ENCODE measurements at regions not wholly inside any gene's neighbourhood (a gene's known extent, or its start where the extent isn't known, plus 50 kb on each side); places are given as distances from the start of the nearest gene placed in this dataset.

DNA sequence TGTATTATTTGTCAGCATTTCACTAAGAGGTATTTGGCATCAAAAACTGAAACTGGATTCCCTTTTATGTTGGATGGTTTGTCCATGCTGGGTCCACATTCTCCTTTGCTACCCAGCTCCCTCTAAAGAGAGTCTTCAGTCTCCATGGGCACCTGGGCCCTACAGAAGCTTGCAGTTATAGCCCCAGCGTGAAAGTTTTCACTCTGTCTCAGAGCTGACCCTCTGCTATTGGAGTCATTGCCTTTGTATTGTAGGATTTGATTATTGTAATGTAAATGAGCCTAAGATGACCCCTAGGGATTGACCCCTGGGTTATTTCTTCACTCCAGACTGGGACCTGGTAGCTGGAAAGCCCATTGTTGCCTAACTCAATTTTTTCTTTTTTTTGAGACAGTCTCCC lies 1026.5 kb upstream of the EEF2KMT start:
- no peak for DNase-seq
- no peak overlapping the region for H3K27ac ChIP-seq (ENCODE audit: low read length)
- H3K4me1 ChIP-seq (ENCODE audit: low read length) = no peaks in the 10 kb centered on the region
- no peak overlapping the region for H3K9ac ChIP-seq (ENCODE audit: low read length)
- no peak overlapping the region for H3K4me2 ChIP-seq (ENCODE audit: low read depth, low read length, poor library complexity, severe bottlenecking)
- H3K79me2 ChIP-seq (ENCODE audit: low read length) = no peaks in the 10 kb centered on the region
- H3K36me3 ChIP-seq (ENCODE audit: insufficient read depth, low read length) = no peaks in the 10 kb centered on the region
- peaks cover 12% of the 10 kb centered on the region; the same call in 1 of the 2 replicates for H3K9me3 ChIP-seq (ENCODE audit: low read length)
- H4K20me1 ChIP-seq (ENCODE audit: insufficient read depth, low read depth, low read length) = no peaks in the 10 kb centered on the region
- no peak overlapping the region for H2AFZ ChIP-seq (ENCODE audit: low read length)
- no peaks in the 10 kb centered on the region for H3K9me2 ChIP-seq (replicated peaks; ENCODE audit: insufficient read depth, low read length)
- H3K4me3 ChIP-seq (ENCODE audit: low read length) = no peak overlapping the region
- H3K27me3 ChIP-seq (ENCODE audit: low read length) = no peaks in the 10 kb centered on the region

DNA sequence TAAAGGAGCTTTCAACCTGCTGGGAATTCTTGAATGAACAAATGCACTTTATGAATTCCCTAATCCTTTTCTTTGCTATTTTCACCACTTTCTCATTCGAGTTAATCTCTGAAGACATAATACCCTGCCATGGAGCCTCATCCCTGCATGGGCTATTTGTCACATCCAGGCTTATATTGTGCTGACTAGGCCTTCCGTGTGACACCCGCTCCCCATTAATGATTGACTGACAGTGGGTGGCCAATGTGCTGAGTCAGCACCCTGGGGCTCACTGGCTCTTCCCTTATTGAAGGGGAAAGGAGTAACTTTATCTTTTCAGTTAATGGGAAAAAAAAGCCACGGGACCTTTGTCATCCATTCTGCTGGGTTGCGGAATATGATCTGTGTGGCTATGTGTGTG lies 1024.8 kb upstream of the EEF2KMT start:
- no peaks in the 10 kb centered on the region for H3K36me3 ChIP-seq (ENCODE audit: insufficient read depth, low read length)
- no peaks in the 10 kb centered on the region for H3K9me2 ChIP-seq (replicated peaks; ENCODE audit: insufficient read depth, low read length)
- no peak overlapping the region for H2AFZ ChIP-seq (ENCODE audit: low read length)
- no peaks in the 10 kb centered on the region for H4K20me1 ChIP-seq (ENCODE audit: insufficient read depth, low read depth, low read length)
- H3K9ac ChIP-seq (ENCODE audit: low read length) = no peak overlapping the region
- H3K27me3 ChIP-seq (ENCODE audit: low read length) = no peaks in the 10 kb centered on the region
- no peak for DNase-seq
- H3K9me3 ChIP-seq (ENCODE audit: low read length) = peaks cover 9% of the 10 kb centered on the region; the same call in 1 of the 2 replicates
- H3K4me1 ChIP-seq (ENCODE audit: low read length) = no peaks in the 10 kb centered on the region
- H3K4me3 ChIP-seq (ENCODE audit: low read length) = no peak overlapping the region
- H3K79me2 ChIP-seq (ENCODE audit: low read length) = no peaks in the 10 kb centered on the region
- no peak overlapping the region for H3K27ac ChIP-seq (ENCODE audit: low read length)
- no peak overlapping the region for H3K4me2 ChIP-seq (ENCODE audit: low read depth, low read length, poor library complexity, severe bottlenecking)

DNA sequence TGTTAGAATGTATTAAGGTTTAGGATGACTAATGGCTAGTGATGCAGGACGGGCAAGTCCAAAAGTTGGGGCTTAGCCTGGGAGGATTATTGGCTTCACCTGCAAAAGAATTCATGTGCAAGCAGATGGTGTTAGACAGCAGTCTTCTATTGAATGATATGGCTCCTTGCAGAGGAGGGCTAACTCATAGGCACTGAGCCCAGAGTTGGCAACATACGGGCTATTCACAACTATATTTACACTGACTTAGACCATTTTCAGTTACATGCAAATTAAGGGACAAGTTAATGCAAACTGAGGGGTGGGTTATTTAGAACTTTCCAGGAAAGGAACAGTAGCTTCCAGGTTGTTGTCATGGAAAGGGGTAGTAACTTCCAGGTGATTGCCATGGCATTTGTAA lies 1017.1 kb upstream of the EEF2KMT start:
- no peaks in the 10 kb centered on the region for H3K27me3 ChIP-seq (ENCODE audit: low read length)
- H3K9ac ChIP-seq (ENCODE audit: low read length) = no peak overlapping the region
- no peak overlapping the region for H3K4me3 ChIP-seq (ENCODE audit: low read length)
- H3K79me2 ChIP-seq (ENCODE audit: low read length) = no peaks in the 10 kb centered on the region
- H3K4me2 ChIP-seq (ENCODE audit: low read depth, low read length, poor library complexity, severe bottlenecking) = no peak overlapping the region
- H3K9me3 ChIP-seq (ENCODE audit: low read length) = peaks cover 6% of the 10 kb centered on the region
- H3K9me2 ChIP-seq (replicated peaks; ENCODE audit: insufficient read depth, low read length) = no peaks in the 10 kb centered on the region
- H3K27ac ChIP-seq (ENCODE audit: low read length) = no peak overlapping the region
- no peaks in the 10 kb centered on the region for H3K36me3 ChIP-seq (ENCODE audit: insufficient read depth, low read length)
- H3K4me1 ChIP-seq (ENCODE audit: low read length) = no peaks in the 10 kb centered on the region
- no peaks in the 10 kb centered on the region for H4K20me1 ChIP-seq (ENCODE audit: insufficient read depth, low read depth, low read length)
- H2AFZ ChIP-seq (ENCODE audit: low read length) = no peak overlapping the region
- no peak for DNase-seq

DNA sequence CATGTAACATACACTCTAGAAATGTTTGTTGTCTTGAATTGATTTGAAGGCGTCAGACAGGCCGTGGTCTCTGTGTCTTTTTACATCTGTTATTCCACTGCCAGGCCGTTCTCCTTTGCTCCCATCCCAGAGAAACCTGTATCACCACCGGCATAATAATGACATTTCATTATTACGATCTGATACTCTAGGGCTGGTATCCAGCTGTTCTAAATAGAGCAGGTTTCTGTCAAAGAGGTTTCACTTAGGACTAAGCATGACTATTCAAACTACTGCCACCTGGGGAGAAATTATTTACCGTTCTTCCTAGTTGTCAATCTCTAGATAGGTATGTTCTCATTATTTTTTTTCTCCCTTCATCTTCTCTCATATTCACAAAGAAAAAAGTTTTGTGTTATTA lies 1016.2 kb upstream of the EEF2KMT start:
- Histone ChIP-seq H3K9ac (ENCODE audit: low read length) (no peak overlapping the region), H3K4me2 (ENCODE audit: low read depth, low read length, poor library complexity, severe bottlenecking) (no peak overlapping the region), H4K20me1 (ENCODE audit: insufficient read depth, low read depth, low read length) (no peaks in the 10 kb centered on the region), H2AFZ (ENCODE audit: low read length) (no peak overlapping the region), H3K36me3 (ENCODE audit: insufficient read depth, low read length) (no peaks in the 10 kb centered on the region), H3K4me1 (ENCODE audit: low read length) (no peaks in the 10 kb centered on the region), H3K9me3 (ENCODE audit: low read length) (peaks cover 3% of the 10 kb centered on the region), H3K4me3 (ENCODE audit: low read length) (no peak overlapping the region), H3K27me3 (ENCODE audit: low read length) (no peaks in the 10 kb centered on the region), H3K27ac (ENCODE audit: low read length) (no peak overlapping the region), H3K9me2 (replicated peaks; ENCODE audit: insufficient read depth, low read length) (no peaks in the 10 kb centered on the region), H3K79me2 (ENCODE audit: low read length) (no peaks in the 10 kb centered on the region)
- no peak for DNase-seq

DNA sequence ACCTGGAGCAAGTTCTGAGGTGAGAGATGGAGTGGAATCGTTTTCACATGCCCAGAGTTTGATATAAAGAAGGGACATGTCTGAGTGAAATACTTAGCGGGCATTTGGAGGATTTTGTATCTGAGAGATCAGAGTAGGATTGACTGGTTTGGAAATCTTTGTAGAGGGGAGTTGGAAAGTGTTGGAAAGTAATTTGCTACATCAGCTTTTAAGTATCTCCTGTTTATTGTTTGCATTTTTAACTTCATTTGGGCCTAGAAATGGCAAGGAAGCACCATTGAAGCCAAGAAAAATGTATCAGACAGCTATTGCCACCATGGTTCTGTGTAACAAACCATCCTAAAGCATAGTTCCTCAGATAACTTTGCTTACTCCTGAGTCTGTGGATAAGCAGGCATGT lies 1015.1 kb upstream of the EEF2KMT start:
- Histone ChIP-seq H2AFZ (ENCODE audit: low read length) (no peak overlapping the region), H3K36me3 (ENCODE audit: insufficient read depth, low read length) (no peaks in the 10 kb centered on the region), H3K9me3 (ENCODE audit: low read length) (peaks cover 6% of the 10 kb centered on the region), H3K9me2 (replicated peaks; ENCODE audit: insufficient read depth, low read length) (no peaks in the 10 kb centered on the region), H3K4me2 (ENCODE audit: low read depth, low read length, poor library complexity, severe bottlenecking) (no peak overlapping the region), H3K4me3 (ENCODE audit: low read length) (no peak overlapping the region), H3K79me2 (ENCODE audit: low read length) (no peaks in the 10 kb centered on the region), H3K27me3 (ENCODE audit: low read length) (no peaks in the 10 kb centered on the region), H3K4me1 (ENCODE audit: low read length) (no peaks in the 10 kb centered on the region), H3K9ac (ENCODE audit: low read length) (no peak overlapping the region), H3K27ac (ENCODE audit: low read length) (no peak overlapping the region), H4K20me1 (ENCODE audit: insufficient read depth, low read depth, low read length) (no peaks in the 10 kb centered on the region)
- DNase-seq = no peak

DNA sequence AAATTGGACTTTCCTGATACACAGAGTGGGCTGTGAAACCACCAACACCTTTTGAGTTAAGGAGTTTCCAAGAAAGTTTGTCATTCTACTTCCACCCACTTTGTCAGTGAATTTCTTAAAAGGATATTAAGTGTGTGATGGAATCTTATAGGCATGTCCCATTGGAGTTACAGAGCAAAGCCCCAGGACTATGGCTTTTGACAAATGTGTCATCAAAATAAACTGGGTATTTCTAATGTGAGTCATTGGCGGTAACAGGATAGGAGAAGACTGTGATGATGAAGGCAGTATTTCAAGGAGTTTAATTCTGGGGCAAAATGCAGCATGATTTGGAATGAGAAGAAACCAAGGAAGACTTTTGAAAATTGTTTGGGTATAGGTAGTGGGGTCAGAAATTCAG lies 1013.8 kb upstream of the EEF2KMT start:
- Histone ChIP-seq H3K9ac (ENCODE audit: low read length) (no peak overlapping the region), H4K20me1 (ENCODE audit: insufficient read depth, low read depth, low read length) (no peaks in the 10 kb centered on the region), H2AFZ (ENCODE audit: low read length) (no peak overlapping the region), H3K9me2 (replicated peaks; ENCODE audit: insufficient read depth, low read length) (no peaks in the 10 kb centered on the region), H3K4me3 (ENCODE audit: low read length) (no peak overlapping the region), H3K36me3 (ENCODE audit: insufficient read depth, low read length) (no peaks in the 10 kb centered on the region), H3K79me2 (ENCODE audit: low read length) (no peaks in the 10 kb centered on the region), H3K27ac (ENCODE audit: low read length) (no peak overlapping the region), H3K27me3 (ENCODE audit: low read length) (no peaks in the 10 kb centered on the region), H3K4me1 (ENCODE audit: low read length) (no peaks in the 10 kb centered on the region), H3K4me2 (ENCODE audit: low read depth, low read length, poor library complexity, severe bottlenecking) (no peak overlapping the region), H3K9me3 (ENCODE audit: low read length) (peaks cover 6% of the 10 kb centered on the region)
- DNase-seq = no peak

DNA sequence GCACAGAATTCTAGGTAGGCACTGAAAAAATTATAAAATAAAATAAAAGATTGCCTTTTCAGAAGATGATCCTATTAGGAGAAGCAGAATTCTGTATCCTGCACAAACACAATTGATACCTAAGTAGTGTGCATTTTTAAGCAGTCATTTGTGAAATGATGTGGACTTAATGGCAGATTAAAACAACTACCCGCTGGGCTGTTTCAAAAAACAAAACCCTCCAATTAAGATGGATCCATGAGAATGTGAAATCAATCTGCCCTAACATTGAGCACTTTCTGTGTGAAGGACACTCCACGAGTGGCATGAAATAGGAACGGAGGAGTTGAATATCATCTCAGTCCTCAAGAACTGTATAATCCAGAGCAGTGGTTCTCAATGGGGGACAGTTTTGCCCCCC lies 1012.8 kb upstream of the EEF2KMT start:
- no peaks in the 10 kb centered on the region for H4K20me1 ChIP-seq (ENCODE audit: insufficient read depth, low read depth, low read length)
- no peak overlapping the region for H3K27ac ChIP-seq (ENCODE audit: low read length)
- H3K9ac ChIP-seq (ENCODE audit: low read length) = no peak overlapping the region
- no peaks in the 10 kb centered on the region for H3K9me2 ChIP-seq (replicated peaks; ENCODE audit: insufficient read depth, low read length)
- H3K4me2 ChIP-seq (ENCODE audit: low read depth, low read length, poor library complexity, severe bottlenecking) = no peak overlapping the region
- no peaks in the 10 kb centered on the region for H3K27me3 ChIP-seq (ENCODE audit: low read length)
- DNase-seq = no peak
- H2AFZ ChIP-seq (ENCODE audit: low read length) = no peak overlapping the region
- H3K9me3 ChIP-seq (ENCODE audit: low read length) = peaks cover 6% of the 10 kb centered on the region
- H3K36me3 ChIP-seq (ENCODE audit: insufficient read depth, low read length) = no peaks in the 10 kb centered on the region
- no peak overlapping the region for H3K4me3 ChIP-seq (ENCODE audit: low read length)
- no peaks in the 10 kb centered on the region for H3K4me1 ChIP-seq (ENCODE audit: low read length)
- H3K79me2 ChIP-seq (ENCODE audit: low read length) = no peaks in the 10 kb centered on the region

DNA sequence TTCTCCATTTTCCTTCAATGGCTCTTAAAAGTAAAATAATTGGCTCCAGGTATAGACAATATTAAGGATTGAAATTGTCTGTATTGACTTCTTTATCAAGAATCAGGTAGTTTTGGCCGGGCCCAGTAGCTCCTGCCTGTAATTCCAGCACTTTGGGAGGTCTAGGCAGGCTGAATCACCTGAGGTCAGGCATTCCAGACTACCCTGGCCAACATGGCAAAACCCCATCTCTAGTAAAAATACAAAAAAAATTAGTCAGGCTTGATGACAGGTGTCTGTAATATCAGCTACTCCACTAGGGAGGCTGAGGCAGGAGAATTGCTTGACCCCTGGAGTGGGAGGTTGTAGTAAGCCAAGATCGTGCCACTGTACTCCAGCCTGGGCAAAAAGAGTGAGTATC lies 1008.5 kb upstream of the EEF2KMT start:
- Histone ChIP-seq H3K4me2 (ENCODE audit: low read depth, low read length, poor library complexity, severe bottlenecking) (no peak overlapping the region), H2AFZ (ENCODE audit: low read length) (no peak overlapping the region), H3K27me3 (ENCODE audit: low read length) (no peaks in the 10 kb centered on the region), H3K36me3 (ENCODE audit: insufficient read depth, low read length) (no peaks in the 10 kb centered on the region), H3K27ac (ENCODE audit: low read length) (no peak overlapping the region), H3K4me3 (ENCODE audit: low read length) (no peak overlapping the region), H3K9me2 (replicated peaks; ENCODE audit: insufficient read depth, low read length) (no peaks in the 10 kb centered on the region), H3K4me1 (ENCODE audit: low read length) (no peaks in the 10 kb centered on the region), H3K79me2 (ENCODE audit: low read length) (no peaks in the 10 kb centered on the region), H3K9me3 (ENCODE audit: low read length) (peaks cover 16% of the 10 kb centered on the region), H4K20me1 (ENCODE audit: insufficient read depth, low read depth, low read length) (no peaks in the 10 kb centered on the region), H3K9ac (ENCODE audit: low read length) (no peak overlapping the region)
- DNase-seq = no peak

DNA sequence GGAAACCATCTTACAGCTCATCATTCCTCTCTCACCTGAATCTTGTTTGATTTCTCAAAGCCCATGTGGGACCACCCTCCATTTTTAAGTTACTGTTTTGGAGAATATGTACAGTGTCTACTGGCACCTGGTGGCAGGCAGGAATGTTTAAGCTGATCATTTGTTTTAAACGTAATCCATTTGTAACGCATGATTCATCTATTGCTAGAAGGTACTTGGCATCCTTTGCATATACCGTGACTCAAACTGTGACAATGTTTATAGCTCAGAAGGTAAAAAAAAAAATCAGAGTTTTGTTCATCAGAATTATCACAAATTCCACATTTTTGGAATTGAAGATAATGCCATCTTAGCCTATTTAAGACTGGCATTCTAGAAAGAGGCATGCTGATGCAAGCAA lies 1007.5 kb upstream of the EEF2KMT start:
- H3K9me3 ChIP-seq (ENCODE audit: low read length) = peaks cover 17% of the 10 kb centered on the region
- H3K27ac ChIP-seq (ENCODE audit: low read length) = no peak overlapping the region
- no peaks in the 10 kb centered on the region for H3K9me2 ChIP-seq (replicated peaks; ENCODE audit: insufficient read depth, low read length)
- H3K4me3 ChIP-seq (ENCODE audit: low read length) = no peak overlapping the region
- no peaks in the 10 kb centered on the region for H3K79me2 ChIP-seq (ENCODE audit: low read length)
- H3K9ac ChIP-seq (ENCODE audit: low read length) = no peak overlapping the region
- H3K4me1 ChIP-seq (ENCODE audit: low read length) = no peaks in the 10 kb centered on the region
- no peaks in the 10 kb centered on the region for H3K27me3 ChIP-seq (ENCODE audit: low read length)
- H2AFZ ChIP-seq (ENCODE audit: low read length) = no peak overlapping the region
- H3K4me2 ChIP-seq (ENCODE audit: low read depth, low read length, poor library complexity, severe bottlenecking) = no peak overlapping the region
- H3K36me3 ChIP-seq (ENCODE audit: insufficient read depth, low read length) = no peaks in the 10 kb centered on the region
- H4K20me1 ChIP-seq (ENCODE audit: insufficient read depth, low read depth, low read length) = no peaks in the 10 kb centered on the region
- no peak for DNase-seq

All from Karpas-422 (cell line).